Panc1 (cell line): ENCODE measurements at regions not wholly inside any gene's neighbourhood (a gene's known extent, or its start where the extent isn't known, plus 50 kb on each side); places are given as distances from the start of the nearest gene placed in this dataset.

Source experiments
- REST ChIP-seq, 2 experiments: IDR thresholded peaks; 2 replicates each; pipeline ENCODE4 v1.6.1; 2011 to 2012; ENCODE audit warnings: low read depth in 2 of 2, control low read depth in 1 of 2, low read length in 1 of 2, mild to moderate bottlenecking in 1 of 2, moderate library complexity in 1 of 2; ENCODE audit not compliant: insufficient read depth in 1 of 2
- SIN3A ChIP-seq: IDR thresholded peaks from 2 replicates; pipeline ENCODE4 v1.6.1; 2012; ENCODE audit warnings: low read depth, mild to moderate bottlenecking, low read length, moderate library complexity, borderline replicate concordance; ENCODE audit not compliant: insufficient read depth
- TF ChIP-seq, protein P1 (sequence below): fragments of 450-650 bp; IDR thresholded peaks from 2 replicates; pipeline ENCODE4 v1.5.1; 2017; ENCODE audit warnings: mild to moderate bottlenecking

DNA sequence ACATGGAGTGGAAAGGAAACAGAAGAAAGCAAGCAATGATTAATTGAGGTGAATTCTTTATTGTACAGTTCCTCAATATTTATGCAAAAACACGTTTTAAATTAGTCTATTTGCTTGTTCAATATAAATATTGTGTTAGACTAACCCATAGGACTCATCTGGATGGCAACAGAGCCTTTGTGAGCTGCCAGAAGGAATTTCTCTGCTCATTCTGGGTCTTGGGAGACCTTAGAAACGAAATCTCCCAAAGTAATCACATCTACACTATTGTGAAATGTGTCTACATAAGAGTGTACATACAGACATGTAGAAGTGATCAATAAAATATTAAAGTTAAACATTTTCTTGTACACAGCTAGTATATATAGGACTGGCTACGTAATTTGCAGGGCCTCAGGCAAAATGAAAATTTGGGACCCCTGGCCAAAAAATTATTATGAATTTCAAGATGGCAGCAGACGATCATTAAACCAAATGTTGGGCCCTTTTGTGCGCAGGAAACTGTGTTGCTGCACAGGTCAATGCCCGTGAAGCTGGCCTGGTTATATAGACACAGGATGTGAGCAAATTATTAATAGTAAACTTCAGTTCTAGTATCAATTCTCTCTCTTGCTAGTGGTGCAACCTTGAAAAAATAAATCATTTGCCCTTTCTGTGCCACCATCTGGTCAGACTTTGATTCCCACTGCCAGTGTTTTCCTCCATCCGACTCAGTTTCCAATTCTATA lies 83.3 kb downstream of the MINAR1 start:
- no peak for TF ChIP-seq REST (IDR thresholded peaks at IDR 0.05; ENCODE audit: insufficient read depth in 1 of 2, low read depth in 2 of 2, low read length in 1 of 2)
- TF ChIP-seq, protein P1, sequence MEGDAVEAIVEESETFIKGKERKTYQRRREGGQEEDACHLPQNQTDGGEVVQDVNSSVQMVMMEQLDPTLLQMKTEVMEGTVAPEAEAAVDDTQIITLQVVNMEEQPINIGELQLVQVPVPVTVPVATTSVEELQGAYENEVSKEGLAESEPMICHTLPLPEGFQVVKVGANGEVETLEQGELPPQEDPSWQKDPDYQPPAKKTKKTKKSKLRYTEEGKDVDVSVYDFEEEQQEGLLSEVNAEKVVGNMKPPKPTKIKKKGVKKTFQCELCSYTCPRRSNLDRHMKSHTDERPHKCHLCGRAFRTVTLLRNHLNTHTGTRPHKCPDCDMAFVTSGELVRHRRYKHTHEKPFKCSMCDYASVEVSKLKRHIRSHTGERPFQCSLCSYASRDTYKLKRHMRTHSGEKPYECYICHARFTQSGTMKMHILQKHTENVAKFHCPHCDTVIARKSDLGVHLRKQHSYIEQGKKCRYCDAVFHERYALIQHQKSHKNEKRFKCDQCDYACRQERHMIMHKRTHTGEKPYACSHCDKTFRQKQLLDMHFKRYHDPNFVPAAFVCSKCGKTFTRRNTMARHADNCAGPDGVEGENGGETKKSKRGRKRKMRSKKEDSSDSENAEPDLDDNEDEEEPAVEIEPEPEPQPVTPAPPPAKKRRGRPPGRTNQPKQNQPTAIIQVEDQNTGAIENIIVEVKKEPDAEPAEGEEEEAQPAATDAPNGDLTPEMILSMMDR = no peak
- no peak for TF ChIP-seq SIN3A
